HG02970 (cell line): ENCODE measurements at regions not wholly inside any gene's neighbourhood (a gene's known extent, or its start where the extent isn't known, plus 50 kb on each side); places are given as distances from the start of the nearest gene placed in this dataset.

Source experiments
- ATAC-seq: cut with Tn5 transposase; IDR thresholded peaks from one replicate; pipeline ENCODE4 v1.9.1; 2021; ENCODE audit warnings: mild to moderate bottlenecking, moderate library complexity, moderate number of reproducible peaks; ENCODE audit not compliant: unreplicated experiment, low FRiP score

DNA sequence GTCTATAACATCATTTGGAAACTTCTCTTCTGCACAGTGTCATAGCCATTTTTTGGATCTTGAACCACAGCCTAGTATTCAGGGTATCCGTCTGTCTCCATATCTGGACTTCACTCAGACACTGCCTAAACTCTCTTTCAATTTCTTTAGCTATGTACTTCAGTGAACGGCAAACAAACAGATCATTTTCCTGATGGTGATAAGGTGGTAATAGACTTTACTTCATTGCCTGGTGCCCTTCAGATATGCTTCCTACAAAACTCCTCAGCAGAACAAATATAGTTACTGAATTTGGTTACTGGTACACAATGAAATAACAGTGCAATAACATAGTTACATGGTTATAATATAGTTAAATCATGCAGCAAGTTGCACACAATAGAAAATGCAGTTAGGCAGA is 348.2 kb downstream of the ZSWIM6 start:
- ATAC-seq = no peak

DNA sequence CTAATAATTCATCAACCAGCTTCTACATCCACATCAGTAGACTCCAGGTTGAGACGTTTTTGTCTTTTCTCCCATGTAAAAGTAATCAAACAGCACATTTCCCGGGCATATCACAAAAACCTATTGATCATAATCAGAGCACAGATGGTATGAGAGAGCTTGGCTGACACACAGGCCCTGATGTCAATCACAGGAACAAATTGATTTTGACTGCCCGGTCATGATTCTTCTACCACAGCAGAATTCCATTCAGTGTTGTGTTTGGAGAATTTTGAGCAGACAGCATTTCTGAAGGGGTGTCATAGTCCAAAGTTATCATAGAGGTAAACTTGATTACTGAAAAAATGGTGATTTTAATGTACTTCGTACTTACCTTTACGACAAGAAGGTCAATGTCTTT is 351.1 kb downstream of the ZSWIM6 start:
- ATAC-seq = no peak

- ATAC-seq = no peak
These were observed 351.9 kb downstream of the ZSWIM6 start for GRCh38 chr5:61683926-61684325.

DNA sequence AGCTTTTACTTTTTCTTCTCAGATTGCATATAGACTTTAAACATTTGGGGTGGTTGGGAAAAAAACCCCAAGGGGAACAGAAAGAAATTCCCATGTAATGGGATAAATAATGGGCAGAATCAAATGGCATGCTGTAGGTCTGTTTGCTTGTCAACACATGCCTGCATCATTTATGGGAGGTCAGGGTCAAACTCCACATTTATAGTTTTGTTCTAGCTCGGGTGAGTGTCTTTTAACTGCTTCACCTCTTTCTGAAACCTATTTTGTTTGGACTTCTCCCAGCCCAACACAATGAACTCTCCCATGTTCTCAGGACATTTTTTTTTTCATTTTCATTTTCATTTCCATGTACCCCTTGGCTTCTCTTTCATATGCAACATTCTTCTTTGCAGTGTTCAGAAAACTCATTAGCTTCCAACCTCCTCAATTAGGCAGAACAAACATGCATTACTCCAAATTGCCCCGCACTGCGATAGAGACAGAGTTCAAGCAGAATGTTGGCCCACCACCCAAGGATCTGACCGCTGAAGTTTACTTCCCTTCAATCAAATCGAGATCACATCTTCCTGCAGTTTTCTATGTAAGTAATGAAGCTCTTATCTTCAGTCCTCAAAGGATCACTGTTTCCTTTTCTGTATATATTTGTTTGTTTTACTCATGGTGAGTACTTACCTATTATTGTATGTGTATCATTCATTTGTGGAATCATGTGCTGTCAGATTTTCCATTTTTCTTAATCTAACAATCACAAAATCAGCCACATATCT is 354.6 kb downstream of the ZSWIM6 start:
- ATAC-seq = no peak

DNA sequence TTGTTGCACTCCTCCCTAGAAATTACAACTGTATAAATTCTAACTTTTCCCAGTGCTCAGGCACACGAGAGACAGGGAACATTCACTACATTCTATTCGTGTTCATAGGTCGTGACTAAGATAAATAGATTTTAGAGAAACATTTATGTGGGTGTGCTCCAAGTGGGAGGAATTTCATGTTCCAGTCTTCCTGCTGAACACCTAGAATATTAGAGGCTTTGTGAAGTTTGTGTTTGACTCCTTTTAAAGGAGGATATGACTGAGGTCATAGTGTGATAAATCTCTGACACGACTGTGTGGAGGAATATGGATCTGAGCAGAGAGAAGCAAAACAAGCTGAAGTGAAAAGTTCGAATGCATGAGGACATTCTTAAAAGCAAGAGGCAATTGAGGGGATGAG is 355.3 kb downstream of the ZSWIM6 start:
- no peak for ATAC-seq

DNA sequence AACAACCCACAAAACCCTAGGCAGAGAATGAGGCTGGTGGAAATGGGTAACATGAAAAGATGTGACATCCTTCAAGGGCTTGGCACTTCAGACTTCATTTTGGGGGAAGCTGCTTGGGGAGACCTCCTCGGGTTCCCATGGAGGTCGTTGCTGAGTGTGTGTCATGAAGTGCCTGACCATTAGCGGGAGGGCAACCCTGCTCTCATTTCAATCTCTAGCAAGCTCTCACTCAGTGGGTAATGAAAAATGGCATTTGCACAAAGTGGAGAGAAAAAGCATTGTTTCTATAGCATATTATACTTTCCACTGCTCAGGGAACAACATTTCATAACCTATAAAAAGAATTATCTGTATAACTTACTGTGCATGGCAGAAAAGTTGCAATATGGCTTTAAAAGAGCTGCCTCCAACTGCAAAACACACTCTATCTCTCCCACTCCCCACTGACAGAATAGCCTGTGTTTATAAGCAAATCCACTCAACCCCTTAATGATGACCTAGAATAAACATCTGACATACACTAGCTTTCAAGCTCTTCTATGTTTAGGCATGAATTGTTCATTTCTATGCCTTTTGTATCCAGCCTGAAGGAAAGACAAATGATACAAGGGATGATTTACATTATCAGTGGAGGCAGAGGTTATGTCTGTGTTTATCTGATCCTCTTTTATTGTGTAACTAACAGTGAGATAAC is 357.2 kb downstream of the ZSWIM6 start:
- no peak for ATAC-seq

DNA sequence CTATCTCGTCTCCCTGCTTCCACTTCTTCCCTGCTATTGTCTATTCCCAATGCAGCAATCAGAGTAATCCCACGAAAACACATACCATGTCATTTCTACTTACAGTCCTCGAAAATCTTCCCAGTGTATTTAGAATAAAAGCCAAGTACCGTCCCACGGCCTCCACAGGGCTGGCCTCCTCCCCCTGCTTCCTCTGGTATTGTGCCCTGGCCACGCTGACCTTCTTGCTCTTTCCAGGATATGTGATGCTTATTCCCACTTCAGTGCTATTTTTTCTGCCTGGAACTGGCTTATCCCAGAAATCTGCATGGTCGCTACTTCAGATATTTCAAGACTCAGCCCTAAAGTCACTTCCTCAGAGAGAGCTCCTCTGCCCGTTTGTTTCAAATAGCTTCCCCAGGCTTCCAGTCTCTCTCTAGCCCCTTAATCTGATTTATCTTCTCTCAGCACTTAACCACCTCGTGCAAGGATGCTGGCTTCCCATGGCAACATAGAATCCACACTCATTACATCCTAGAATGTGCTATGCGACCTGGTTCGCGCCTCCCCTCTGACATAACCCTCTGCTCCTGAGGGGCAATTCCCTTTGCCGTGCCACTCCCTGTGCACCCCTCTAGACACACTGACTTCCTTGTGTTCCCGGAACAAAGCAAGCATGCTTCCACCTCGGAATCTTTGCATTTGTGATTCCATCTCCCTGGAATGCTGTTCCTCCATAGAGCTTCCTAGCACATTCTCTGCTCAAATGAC is 365.9 kb downstream of the ZSWIM6 start:
- ATAC-seq = no peak

GRCh38 chr5:61701877-61702602 is 370.0 kb downstream of the ZSWIM6 start:
- no peak for ATAC-seq

GRCh38 chr5:61702784-61703183 is 370.7 kb downstream of the ZSWIM6 start:
- no peak for ATAC-seq

DNA sequence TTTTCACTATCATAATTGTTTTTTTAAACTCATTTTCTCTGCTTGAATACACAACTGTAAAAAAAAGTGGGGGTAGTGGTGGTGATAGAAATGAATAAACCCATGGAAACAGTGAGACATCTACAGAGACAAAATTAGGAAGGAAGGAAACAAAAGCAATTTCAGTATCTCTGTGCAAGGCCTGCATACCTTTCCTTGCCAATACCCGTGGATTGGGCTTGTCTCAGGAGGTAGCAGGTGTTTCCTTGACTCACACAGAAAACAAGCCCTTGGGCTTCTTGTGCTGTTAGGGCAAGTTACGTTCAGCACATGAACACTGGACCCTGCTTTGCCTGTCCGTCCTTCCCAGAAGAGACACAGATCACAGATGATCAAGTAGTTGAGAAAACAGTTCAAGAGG is 372.2 kb downstream of the ZSWIM6 start:
- no peak for ATAC-seq

GRCh38 chr5:61706751-61707150 is 374.7 kb downstream of the ZSWIM6 start:
- no peak for ATAC-seq

DNA sequence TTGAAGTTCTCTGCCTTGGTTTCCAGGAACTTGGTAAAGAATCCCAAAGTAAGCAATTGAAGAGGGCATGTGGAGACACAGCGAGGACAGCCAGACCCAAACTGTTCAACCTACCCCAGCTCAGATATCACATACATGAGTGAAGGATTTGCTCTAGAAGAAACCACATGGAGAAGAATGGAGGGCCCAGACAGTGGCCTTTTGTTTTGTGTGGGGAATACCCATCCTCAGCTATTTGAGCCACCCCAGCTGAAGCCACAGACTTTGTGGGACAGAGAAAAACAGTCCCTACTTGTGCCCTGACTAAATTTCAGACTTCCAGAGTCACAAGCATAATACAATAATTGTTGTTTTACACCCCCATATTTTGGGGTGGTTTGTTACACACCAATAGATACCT is 387.1 kb downstream of the ZSWIM6 start:
- no peak for ATAC-seq

- ATAC-seq = no peak
These were observed 388.8 kb downstream of the ZSWIM6 start for GRCh38 chr5:61720829-61721228.

DNA sequence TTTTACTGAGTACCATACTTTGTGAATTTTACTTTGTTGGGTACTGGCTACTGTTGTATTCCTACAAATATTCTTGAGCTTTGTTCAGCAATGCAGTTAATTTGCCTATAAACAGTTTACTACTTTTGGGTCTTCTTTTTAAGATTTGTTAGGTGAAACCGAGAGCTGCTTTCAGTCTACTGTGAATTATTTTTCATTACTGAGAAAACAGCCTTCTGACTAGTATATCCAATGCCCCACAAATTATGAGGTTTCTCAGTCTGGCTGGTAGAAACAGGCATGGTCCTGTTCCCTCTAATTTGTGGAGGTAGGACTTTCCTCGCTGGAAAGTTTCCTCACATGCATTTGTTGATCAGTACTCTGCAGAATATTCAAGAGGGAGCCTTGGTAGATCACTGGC is 392.0 kb downstream of the ZSWIM6 start:
- no peak for ATAC-seq

DNA sequence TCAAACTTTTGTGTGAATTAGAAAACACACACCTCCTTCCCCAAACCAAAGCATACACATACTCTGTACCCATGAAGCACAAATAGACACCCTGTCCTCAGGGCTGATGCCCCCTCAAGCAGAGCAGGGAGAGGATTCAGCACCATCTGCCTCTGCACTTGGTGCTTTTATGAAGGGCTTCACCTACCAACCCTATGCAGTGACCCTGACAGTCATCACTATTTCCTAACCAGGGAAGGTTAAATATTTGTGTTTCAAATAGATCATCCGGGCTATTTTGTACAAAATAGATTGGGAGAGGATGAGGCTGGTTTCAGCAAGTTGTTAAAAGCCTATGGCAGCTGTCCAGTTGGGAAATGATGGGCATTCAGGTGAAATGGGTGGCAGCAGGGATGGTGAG is 396.2 kb downstream of the ZSWIM6 start:
- no peak for ATAC-seq

DNA sequence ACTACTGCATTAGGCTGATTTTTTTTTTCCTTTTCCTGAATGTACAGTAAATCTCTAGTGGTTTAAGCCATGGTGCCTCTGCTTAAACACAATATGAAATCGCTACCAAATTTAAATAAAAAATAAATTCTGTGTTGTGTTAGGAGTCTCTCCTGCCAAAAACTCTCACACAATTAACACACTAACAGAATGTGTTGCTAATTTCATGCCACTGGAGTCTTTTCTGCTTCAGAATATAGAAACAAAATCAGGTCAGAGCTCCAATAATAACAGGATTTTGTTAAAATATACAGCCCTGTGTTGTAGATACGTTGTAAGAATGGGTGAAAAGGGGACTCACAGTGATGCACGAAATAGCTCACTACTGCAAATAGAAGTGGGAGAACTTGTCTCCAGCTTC is 398.8 kb downstream of the ZSWIM6 start:
- no peak for ATAC-seq

- no peak for ATAC-seq
These were observed 399.3 kb downstream of the ZSWIM6 start for GRCh38 chr5:61731267-61731945.

DNA sequence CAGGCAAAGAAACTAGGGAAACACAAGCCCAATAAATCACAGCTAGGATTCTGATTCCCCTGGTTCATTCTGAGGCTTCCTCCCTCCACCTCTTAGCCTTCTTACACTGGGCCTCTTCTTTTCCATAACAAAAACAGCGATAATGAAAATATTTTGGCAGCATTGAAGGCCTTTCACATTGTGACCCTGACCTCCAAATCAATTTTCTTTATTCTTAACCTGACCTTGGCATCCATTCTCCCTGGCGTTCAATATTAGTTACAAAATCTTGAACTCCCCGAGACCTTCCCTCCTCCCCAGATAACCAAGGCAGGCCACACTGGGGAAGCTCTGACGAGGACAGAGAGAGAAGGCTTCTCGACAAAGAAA is 399.9 kb downstream of the ZSWIM6 start:
- ATAC-seq = no peak

DNA sequence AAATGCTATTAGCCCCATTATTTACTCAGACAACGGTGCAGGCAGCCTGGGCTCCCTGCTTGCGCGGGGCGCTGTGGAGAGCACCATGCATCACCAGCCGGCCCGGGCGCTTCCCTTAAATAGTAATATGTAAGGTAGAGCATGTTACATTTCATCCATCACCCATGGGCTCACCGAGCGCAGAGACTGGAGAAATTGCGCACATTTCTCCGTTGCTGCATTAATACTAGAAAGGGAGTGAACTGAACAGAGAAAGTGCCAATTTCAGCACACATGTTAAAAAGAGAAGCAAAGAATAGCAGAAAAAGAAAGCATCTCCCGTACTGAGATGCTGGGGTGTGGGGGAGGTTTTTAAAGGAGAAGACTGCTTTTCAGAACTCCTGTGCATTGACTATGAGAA is 400.3 kb downstream of the ZSWIM6 start:
- no peak for ATAC-seq

DNA sequence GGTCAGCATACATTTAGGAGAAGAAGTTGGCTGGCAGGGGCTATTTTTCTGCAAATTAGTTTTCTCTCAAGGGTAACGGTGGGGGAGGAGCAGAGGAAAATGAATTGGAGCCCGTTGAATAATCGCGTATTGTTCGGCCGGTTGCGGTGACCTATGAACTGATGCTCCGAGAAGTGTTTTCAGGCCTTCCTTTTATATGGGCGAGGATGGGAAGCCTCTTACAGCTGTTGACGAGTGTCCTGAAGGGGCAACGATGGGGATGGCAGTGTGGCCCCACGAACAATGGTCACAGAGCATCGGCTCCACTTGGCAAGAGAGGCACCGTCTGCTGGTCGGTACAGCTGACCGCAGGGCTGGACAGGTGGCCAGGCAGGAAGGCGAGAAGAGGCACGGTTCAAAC is 400.7 kb downstream of the ZSWIM6 start:
- ATAC-seq = no peak
